ENCODE measurements at regions not wholly inside any gene's neighbourhood (a gene's known extent, or its start where the extent isn't known, plus 50 kb on each side); places are given as distances from the start of the nearest gene placed in this dataset.

GRCh38 chr4:11484531-11484930 is 55.8 kb upstream of the HS3ST1 start:
- TF ChIP-seq CTCF (IDR thresholded peaks at IDR 0.05; ENCODE audit: low read length) = no peak
- no peak for TF ChIP-seq EZH2 (optimal IDR thresholded peaks at IDR 0.05; ENCODE audit: low read depth, low read length)
